WTC11 (cell line): ENCODE measurements at regions not wholly inside any gene's neighbourhood (a gene's known extent, or its start where the extent isn't known, plus 50 kb on each side); places are given as distances from the start of the nearest gene placed in this dataset.
A peak's percentile ranks its signal among the peaks of the same experiment; 100 is the strongest.

Experiments used
- ATAC-seq: fragments of 200-7000 bp; cut with Tn5 transposase; 2 replicates; pipeline ENCODE4 v1.10.0; 2021; ENCODE audit warnings: mild to moderate bottlenecking, moderate library complexity
- CTCF ChIA-PET: fragments of 300-600 bp; sonication (Branson Sonifier 250); formaldehyde crosslinking; loops from one replicate; lab custom pipeline; 2021; ENCODE audit warnings: antibody characterized with exemption; lab: Charles Lee
- POLR2A ChIA-PET: fragments of 350-600 bp; sonication (Branson Sonifier 250); formaldehyde crosslinking; loops from one replicate; lab custom pipeline; 2021; ENCODE audit warnings: antibody characterized with exemption; lab: Charles Lee
- DNase-seq: peaks from one replicate; pipeline ENCODE4 v3.0.0; 2021; ENCODE audit warnings: low spot score
- H3K27ac Mint-ChIP-seq: 2 replicates; pipeline ENCODE4 v1.8.0; 2021; ENCODE audit warnings: mixed read lengths
- H3K27me3 Mint-ChIP-seq: 2 replicates; pipeline ENCODE4 v1.8.0; 2021; ENCODE audit warnings: low read depth, mild to moderate bottlenecking, moderate library complexity, mixed read lengths
- H3K36me3 Mint-ChIP-seq: 2 replicates; pipeline ENCODE4 v1.8.0; 2021; ENCODE audit warnings: mixed read lengths
- H3K4me1 Mint-ChIP-seq: 2 replicates; pipeline ENCODE4 v1.8.0; 2022; ENCODE audit warnings: mixed read lengths
- H3K4me3 Mint-ChIP-seq: 2 replicates; pipeline ENCODE4 v1.8.0; 2021; ENCODE audit warnings: mild to moderate bottlenecking, moderate library complexity, mixed read lengths
- H3K9me3 Mint-ChIP-seq: 2 replicates; pipeline ENCODE4 v1.8.0; 2021; ENCODE audit warnings: mixed read lengths
- AFF4 ChIP-seq: sonication (generic); formaldehyde crosslinking; IDR thresholded peaks from 2 replicates; pipeline ENCODE4 v1.8.1; 2023; ENCODE audit warnings: mild to moderate bottlenecking, missing genetic modification reagents, borderline replicate concordance
- E2F5 ChIP-seq: sonication (generic); formaldehyde crosslinking; IDR thresholded peaks from 2 replicates; pipeline ENCODE4 v1.8.1; 2022; ENCODE audit warnings: mild to moderate bottlenecking, moderate library complexity, missing genetic modification reagents
- FOXJ3 ChIP-seq: sonication (generic); formaldehyde crosslinking; IDR thresholded peaks from 2 replicates; pipeline ENCODE4 v1.9.0; 2021; ENCODE audit warnings: missing genetic modification reagents, mild to moderate bottlenecking, borderline replicate concordance
- GTF2I ChIP-seq: fragments of 250-450 bp; sonication (Bioruptor Pico); conservative IDR thresholded peaks from 2 replicates; pipeline ENCODE4 v1.4.0; 2021; ENCODE audit warnings: mild to moderate bottlenecking
- IRF2 ChIP-seq: sonication (generic); formaldehyde crosslinking; IDR thresholded peaks from 2 replicates; pipeline ENCODE4 v1.8.0; 2022; ENCODE audit warnings: low read depth, missing genetic modification reagents, borderline replicate concordance
- MYBL2 ChIP-seq: sonication (generic); formaldehyde crosslinking; IDR thresholded peaks from 2 replicates; pipeline ENCODE4 v1.8.1; 2023; ENCODE audit warnings: mild to moderate bottlenecking, moderate library complexity, missing genetic modification reagents
- NFYB ChIP-seq: sonication (generic); formaldehyde crosslinking; conservative IDR thresholded peaks from 2 replicates; pipeline ENCODE4 v1.8.0; 2022; ENCODE audit warnings: low read depth, missing genetic modification reagents
- OVOL2 ChIP-seq: fragments of 250-450 bp; sonication (Bioruptor Pico); IDR thresholded peaks from 2 replicates; pipeline ENCODE4 v1.9.0; 2021; ENCODE audit warnings: mild to moderate bottlenecking, borderline replicate concordance
- PRRX2 ChIP-seq: fragments of 250-450 bp; sonication (Bioruptor Pico); IDR thresholded peaks from 2 replicates; pipeline ENCODE4 v1.8.0; 2021; ENCODE audit warnings: mild to moderate bottlenecking
- SMAD4 ChIP-seq: sonication (generic); formaldehyde crosslinking; IDR thresholded peaks from 2 replicates; pipeline ENCODE4 v1.8.0; 2022; ENCODE audit warnings: mild to moderate bottlenecking, missing genetic modification reagents
- SP1 ChIP-seq: sonication (generic); formaldehyde crosslinking; conservative IDR thresholded peaks from 2 replicates; pipeline ENCODE4 v1.8.1; 2022; ENCODE audit warnings: missing genetic modification reagents
- TCF7 ChIP-seq: sonication (generic); formaldehyde crosslinking; IDR thresholded peaks from 2 replicates; pipeline ENCODE4 v1.8.0; 2022; ENCODE audit warnings: mild to moderate bottlenecking, low read depth, missing genetic modification reagents, moderate library complexity
- TEAD1 ChIP-seq: sonication (generic); formaldehyde crosslinking; IDR thresholded peaks from 2 replicates; pipeline ENCODE4 v1.8.0; 2022; ENCODE audit warnings: mild to moderate bottlenecking, missing genetic modification reagents
- ZBTB21 ChIP-seq: sonication (generic); formaldehyde crosslinking; IDR thresholded peaks from 2 replicates; pipeline ENCODE4 v1.8.1; 2023; ENCODE audit warnings: mild to moderate bottlenecking, missing genetic modification reagents, borderline replicate concordance
- ZNF232 ChIP-seq: sonication (generic); formaldehyde crosslinking; IDR thresholded peaks from 2 replicates; pipeline ENCODE4 v1.8.0; 2022; ENCODE audit warnings: mild to moderate bottlenecking, missing genetic modification reagents
- ZNF423 ChIP-seq: fragments of 250-450 bp; sonication (Bioruptor Pico); IDR thresholded peaks from 2 replicates; pipeline ENCODE4 v2.1.2; 2022; ENCODE audit warnings: mild to moderate bottlenecking, moderate library complexity
- ZNF425 ChIP-seq: fragments of 250-450 bp; sonication (Bioruptor Pico); conservative IDR thresholded peaks from 2 replicates; pipeline ENCODE4 v1.9.0; 2021; ENCODE audit warnings: mild to moderate bottlenecking
- ZNF671 ChIP-seq: fragments of 250-450 bp; sonication (Bioruptor Pico); IDR thresholded peaks from 2 replicates; pipeline ENCODE4 v1.8.0; 2021; ENCODE audit warnings: mild to moderate bottlenecking
- TF ChIP-seq, protein P1 (sequence below): sonication (generic); formaldehyde crosslinking; IDR thresholded peaks from 2 replicates; pipeline ENCODE4 v1.8.0; 2023; ENCODE audit warnings: missing genetic modification reagents
- TF ChIP-seq, protein P2 (sequence below): fragments of 250-450 bp; sonication (Bioruptor Pico); IDR thresholded peaks from 2 replicates; pipeline ENCODE4 v2.1.2; 2022; ENCODE audit warnings: mild to moderate bottlenecking, moderate library complexity
- TF ChIP-seq, protein P3 (sequence below): sonication (generic); formaldehyde crosslinking; IDR thresholded peaks from 2 replicates; pipeline ENCODE4 v1.8.1; 2023; ENCODE audit warnings: mild to moderate bottlenecking, missing genetic modification reagents

GRCh38 chrX:131746491-131746968 lies 202.7 kb downstream of the OR13H1 start:
- POLR2A ChIA-PET: no interaction called here

DNA sequence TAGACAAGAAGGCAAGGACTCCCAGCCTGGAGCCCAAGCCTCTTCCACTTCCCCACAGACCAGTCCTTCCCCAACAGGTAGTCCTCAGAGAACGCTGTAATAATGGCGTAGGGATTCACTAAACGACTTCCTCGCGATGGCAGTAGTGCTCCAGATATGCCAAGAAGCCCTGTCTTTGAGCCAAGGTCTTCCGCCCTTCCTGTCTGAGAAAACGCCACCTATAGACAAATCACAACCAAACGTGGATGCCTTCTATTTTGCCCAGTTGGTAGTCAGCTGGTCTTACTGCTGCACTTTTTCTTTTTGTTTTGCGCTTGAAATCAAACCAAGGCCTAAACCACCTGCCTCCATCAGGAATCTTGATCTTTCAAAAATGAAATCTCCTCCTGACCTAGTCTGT lies 203.3 kb downstream of the OR13H1 start:
- ATAC-seq (no peak), DNase-seq (no peak)
- CTCF ChIA-PET: no interaction called here
- Mint-ChIP-seq H3K9me3 (0 out of 2 replicates have a peak, but pooled peaks cover 4% of the 10 kb centered on the region), H3K4me3 (no peak overlapping the region), H3K4me1 (no peaks in the 10 kb centered on the region; the same call in 1 of the 2 replicates), H3K27ac (no peak overlapping the region), H3K27me3 (no peaks in the 10 kb centered on the region), H3K36me3 (peaks cover 53% of the 10 kb centered on the region)
- POLR2A ChIA-PET: interaction anchor here (0.7 kb wide), 1 partner anchor 567 kb away, joined by 3 read pairs; no protein-coding TSS in a partner anchor
- TF ChIP-seq PRRX2 (CRISPR knock-in tag) (no peak), NFYB (CRISPR knock-in tag) (no peak), AFF4 (CRISPR knock-in tag) (no peak), SMAD4 (CRISPR knock-in tag) (no peak), OVOL2 (CRISPR knock-in tag) (no peak), GTF2I (CRISPR knock-in tag) (no peak), ZNF425 (CRISPR knock-in tag) (no peak), FOXJ3 (no peak)
- TF ChIP-seq, protein P1, sequence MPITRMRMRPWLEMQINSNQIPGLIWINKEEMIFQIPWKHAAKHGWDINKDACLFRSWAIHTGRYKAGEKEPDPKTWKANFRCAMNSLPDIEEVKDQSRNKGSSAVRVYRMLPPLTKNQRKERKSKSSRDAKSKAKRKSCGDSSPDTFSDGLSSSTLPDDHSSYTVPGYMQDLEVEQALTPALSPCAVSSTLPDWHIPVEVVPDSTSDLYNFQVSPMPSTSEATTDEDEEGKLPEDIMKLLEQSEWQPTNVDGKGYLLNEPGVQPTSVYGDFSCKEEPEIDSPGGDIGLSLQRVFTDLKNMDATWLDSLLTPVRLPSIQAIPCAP (CRISPR knock-in tag): no peak
- TF ChIP-seq, protein P2, sequence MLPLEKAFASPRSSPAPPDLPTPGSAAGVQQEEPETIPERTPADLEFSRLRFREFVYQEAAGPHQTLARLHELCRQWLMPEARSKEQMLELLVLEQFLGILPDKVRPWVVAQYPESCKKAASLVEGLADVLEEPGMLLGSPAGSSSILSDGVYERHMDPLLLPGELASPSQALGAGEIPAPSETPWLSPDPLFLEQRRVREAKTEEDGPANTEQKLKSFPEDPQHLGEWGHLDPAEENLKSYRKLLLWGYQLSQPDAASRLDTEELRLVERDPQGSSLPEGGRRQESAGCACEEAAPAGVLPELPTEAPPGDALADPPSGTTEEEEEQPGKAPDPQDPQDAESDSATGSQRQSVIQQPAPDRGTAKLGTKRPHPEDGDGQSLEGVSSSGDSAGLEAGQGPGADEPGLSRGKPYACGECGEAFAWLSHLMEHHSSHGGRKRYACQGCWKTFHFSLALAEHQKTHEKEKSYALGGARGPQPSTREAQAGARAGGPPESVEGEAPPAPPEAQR: no peak

More at GRCh38 chrX:131746491-131746968, 202.7 kb downstream of the OR13H1 start:
- H3K27me3 Mint-ChIP-seq: no peaks in the 10 kb centered on the region
- CTCF ChIA-PET: no interaction called here
- 0 out of 2 replicates have a peak, but pooled peaks cover 4% of the 10 kb centered on the region for H3K9me3 Mint-ChIP-seq
- H3K4me1 Mint-ChIP-seq: no peaks in the 10 kb centered on the region; the same call in 1 of the 2 replicates
- ATAC-seq: no peak; the same call in 1 of the 2 replicates
- H3K27ac Mint-ChIP-seq: 0 out of 2 replicates have a peak overlapping the region, but pooled peaks have one; percentile 27
- peaks cover 59% of the 10 kb centered on the region for H3K36me3 Mint-ChIP-seq
- H3K4me3 Mint-ChIP-seq: no peak overlapping the region
- no peak for DNase-seq
- TF ChIP-seq MYBL2 (no peak), ZNF423 (CRISPR knock-in tag) (no peak), FOXJ3 (no peak), TCF7 (no peak), ZNF671 (no peak), ZNF425 (CRISPR knock-in tag) (no peak), OVOL2 (CRISPR knock-in tag) (no peak), SP1 (CRISPR knock-in tag) (no peak), ZNF232 (CRISPR knock-in tag) (no peak), ZBTB21 (CRISPR knock-in tag) (no peak), IRF2 (CRISPR knock-in tag) (no peak), TEAD1 (CRISPR knock-in tag) (no peak), E2F5 (CRISPR knock-in tag) (no peak)
- TF ChIP-seq, protein P3, sequence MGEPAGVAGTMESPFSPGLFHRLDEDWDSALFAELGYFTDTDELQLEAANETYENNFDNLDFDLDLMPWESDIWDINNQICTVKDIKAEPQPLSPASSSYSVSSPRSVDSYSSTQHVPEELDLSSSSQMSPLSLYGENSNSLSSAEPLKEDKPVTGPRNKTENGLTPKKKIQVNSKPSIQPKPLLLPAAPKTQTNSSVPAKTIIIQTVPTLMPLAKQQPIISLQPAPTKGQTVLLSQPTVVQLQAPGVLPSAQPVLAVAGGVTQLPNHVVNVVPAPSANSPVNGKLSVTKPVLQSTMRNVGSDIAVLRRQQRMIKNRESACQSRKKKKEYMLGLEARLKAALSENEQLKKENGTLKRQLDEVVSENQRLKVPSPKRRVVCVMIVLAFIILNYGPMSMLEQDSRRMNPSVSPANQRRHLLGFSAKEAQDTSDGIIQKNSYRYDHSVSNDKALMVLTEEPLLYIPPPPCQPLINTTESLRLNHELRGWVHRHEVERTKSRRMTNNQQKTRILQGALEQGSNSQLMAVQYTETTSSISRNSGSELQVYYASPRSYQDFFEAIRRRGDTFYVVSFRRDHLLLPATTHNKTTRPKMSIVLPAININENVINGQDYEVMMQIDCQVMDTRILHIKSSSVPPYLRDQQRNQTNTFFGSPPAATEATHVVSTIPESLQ (CRISPR knock-in tag): no peak
